NCI-H2227 treated with DMSO at 0.1 percent for 48 hours (cell line): ENCODE measurements at regions not wholly inside any gene's neighbourhood (a gene's known extent, or its start where the extent isn't known, plus 50 kb on each side); places are given as distances from the start of the nearest gene placed in this dataset.

Source experiments
- DNase-seq: peaks from one replicate; lab custom pipeline; 2025; lab: John Stamatoyannopoulos, UW

- no peak for DNase-seq
Observed at GRCh38 chr11:130737041-130737830, 179.0 kb downstream of the SNX19 start.

- no peak for DNase-seq
Observed at GRCh38 chr11:130737866-130738431, 178.3 kb downstream of the SNX19 start.

DNA sequence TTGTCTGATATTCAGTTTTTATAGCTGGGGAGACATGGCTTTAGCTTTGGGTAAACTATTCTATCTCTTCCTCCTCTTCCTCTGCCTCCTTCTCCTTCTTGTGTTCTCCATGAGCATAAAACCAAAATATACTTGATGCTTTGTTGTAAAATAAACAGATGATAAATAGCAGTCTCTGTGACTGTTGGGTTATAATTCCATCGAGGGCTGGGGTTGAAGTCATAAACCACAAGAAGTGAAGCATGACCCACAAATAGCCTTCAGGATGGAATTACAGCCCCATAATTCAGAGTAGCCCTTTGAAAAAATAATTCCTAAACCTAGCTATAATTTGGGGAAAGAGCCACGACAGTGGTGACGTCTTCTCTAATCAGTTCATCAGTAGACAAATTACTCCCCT lies 177.7 kb downstream of the SNX19 start:
- no peak for DNase-seq

GRCh38 chr11:130740819-130741218 lies 175.5 kb downstream of the SNX19 start:
- DNase-seq = no peak

DNA sequence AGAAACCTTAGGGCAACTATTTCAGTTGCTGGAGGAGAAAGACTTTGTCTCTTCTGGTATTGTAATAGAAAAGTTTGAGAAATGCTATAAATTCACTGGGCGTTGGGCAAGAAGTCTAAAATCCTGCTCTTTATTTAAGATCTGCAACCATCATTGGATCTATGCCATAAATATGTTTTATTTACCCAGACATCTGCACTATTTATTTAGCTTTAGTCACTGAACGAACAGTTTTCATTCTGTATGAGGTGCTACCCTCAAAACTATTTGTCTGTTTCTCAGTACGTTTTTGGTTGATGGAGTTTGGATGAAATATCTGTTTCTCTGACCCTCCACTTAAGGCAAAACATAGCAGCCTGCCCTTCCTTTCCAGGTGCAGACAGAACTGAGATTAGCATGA lies 171.5 kb downstream of the SNX19 start:
- DNase-seq = no peak

- DNase-seq = no peak
Observed at GRCh38 chr11:130749216-130749615, 167.1 kb downstream of the SNX19 start.

DNA sequence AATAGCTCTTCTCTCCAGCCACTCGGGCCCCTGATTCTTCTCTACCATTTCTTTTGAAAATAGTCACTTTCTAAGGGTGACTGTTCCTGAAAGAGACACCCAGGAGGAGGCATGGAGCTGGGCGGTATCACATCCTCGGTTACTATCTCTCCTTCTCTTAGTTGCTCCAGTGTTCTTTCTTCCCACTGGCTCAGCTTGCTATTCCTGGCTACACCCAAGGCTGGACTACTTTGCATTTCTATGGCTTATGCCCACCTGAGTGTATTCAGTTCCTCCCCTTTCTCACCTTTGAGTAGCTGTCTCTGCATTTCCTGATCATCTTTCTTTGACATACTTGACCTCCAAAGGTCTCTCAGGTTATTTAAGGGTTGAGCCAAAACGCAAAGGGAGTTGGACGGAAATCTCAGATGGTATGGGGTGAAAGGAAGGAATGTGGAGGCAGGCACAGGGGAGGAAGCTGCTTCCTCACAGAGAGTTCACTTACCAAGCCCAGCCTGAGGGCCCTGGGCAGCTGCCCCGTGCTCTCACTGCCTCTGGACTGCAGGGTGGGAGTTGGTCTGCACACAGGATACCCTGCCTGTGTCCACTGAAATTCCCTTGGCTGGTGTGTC lies 155.7 kb downstream of the SNX19 start:
- no peak for DNase-seq

DNA sequence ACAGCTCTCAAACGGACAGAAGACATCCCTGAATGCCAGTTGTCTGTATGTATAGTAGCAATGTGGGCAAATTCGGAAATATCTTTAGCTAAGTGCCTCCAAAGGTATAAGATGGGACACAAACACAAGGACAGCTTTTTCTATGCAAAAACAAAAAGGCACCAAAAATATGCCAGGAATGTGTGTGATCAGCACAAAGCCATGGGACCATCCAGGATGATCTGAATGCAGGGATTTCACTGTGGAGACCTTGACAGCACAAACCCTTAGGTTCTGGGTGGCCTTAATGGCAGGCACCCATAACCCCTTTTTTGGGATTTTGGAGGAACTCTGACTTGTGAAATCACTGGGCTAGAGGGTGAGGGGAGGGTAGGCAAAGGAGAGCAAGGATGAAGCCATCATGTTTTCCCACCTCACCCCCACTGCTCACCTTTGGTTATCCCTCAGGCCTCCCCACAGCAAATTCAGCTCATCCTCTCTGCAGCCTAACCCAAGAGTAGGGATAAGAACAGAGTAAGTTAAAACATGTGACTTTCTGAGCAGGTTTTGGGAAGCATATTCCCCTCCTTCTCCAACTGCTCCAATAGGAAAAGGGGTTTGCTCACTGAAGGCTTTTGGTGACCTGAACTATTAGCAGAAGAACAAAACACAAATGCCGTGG lies 154.6 kb downstream of the SNX19 start:
- no peak for DNase-seq

DNA sequence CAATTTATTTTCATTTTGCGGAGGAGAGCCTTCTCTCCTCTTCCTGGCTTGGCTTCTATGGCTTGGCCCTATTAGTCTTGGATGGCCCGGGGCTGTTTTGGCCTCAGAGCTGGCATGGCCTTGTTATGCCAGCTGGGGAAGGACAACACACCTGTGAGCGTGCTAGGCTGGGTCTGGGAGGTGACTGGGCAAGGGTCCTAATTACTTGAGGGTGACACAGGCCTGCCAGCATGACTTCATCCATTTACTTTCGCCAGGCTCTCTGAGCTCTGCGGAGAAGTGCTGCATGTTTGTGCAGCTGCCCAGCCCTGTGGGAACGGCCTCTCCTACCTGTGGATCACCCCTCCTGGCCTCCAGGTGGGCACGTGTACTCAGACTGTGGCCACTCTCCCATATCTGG lies 153.6 kb downstream of the SNX19 start:
- no peak for DNase-seq

DNA sequence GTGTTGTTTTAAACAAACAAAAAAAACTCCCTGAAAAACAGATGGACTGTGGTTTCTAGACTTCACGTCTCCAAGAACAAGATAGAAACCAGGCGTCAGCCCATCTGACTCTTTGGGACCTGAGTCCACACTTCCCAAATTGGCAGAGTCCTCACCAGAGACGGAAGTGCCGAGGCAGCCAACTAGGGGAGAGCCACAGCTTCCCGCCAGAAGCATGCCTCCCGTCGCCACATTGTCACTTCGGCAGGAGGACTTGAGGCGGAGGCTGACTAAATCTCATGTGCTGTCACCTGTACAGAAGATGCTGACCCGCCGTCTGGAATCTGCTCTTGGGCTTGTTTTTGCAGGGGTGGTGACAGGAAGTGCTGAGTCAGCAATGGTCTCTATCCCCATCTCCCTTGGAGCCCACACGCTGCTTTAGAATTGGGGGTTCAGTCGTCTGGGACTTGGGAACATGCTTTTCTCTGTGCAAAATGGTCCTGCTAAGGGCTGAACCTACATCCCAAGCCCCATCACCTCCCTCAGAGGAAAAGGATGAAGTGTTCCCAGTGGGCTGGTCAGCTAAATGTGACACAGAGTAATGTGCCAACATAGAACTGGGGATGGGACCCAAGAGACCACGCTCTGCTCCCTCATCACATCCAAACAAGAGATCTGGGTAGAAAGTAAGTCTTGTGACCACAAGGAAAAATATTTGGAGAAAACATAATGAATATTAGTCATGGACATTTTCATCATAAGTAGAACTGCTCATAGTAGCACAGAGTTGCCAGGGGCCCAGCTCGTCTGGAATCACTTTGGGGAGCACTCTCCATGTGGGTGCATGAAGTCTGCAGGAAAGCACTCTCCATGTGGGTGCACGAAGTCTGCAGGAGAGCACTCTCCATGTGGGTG lies 152.9 kb downstream of the SNX19 start:
- DNase-seq = no peak

DNA sequence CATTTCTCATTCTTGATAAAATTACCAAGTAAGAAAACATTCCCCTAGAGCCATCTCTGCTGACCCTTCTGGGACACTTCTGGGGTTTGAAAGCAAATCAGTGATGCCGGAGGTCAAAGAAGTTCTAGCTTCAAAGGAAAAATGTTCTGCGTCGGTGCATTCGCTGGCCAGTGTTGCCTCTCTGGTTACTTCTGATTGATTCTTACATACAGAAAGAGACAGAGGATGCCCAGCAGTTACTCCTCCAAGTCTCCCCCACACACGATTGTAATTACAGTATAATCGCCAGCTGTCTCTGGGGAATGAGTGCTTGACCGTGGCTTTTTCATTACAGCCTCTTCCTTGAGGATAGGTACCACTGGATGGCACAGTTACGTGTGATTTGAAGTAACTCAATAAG lies 150.9 kb downstream of the SNX19 start:
- peak; percentile 24 for DNase-seq

DNA sequence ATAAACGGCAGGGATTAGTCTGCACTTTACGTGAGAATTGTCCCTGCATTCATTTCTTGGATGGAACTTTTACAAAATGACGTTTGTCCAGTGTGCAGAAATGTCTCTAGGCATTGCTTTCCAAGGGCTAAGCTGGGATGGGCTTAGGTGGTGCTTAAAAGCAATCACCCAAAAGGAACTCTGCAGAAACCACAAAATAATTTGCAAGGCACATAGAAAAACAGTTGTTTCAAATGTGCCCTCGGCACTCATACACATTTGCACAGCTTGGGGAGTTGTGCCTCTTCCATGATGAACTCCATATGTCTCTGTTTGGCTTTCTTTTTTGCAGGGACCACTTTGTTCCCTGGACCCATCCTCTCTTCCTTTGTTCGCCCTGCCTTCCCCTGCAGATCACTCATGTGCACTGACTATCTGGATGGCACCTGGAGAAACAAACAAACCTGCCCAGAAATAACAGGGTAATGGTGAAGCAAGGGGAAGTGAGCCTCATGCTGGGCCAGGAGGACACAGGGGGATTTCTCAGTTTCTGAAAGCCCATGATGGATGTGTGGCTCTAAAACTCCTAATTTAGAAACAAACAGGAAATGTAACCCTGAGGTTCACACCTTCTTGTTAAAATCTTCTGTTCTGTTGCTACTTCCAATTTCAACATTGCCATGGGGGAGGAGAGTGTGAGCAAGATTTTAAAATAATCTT lies 150.2 kb downstream of the SNX19 start:
- no peak for DNase-seq

DNA sequence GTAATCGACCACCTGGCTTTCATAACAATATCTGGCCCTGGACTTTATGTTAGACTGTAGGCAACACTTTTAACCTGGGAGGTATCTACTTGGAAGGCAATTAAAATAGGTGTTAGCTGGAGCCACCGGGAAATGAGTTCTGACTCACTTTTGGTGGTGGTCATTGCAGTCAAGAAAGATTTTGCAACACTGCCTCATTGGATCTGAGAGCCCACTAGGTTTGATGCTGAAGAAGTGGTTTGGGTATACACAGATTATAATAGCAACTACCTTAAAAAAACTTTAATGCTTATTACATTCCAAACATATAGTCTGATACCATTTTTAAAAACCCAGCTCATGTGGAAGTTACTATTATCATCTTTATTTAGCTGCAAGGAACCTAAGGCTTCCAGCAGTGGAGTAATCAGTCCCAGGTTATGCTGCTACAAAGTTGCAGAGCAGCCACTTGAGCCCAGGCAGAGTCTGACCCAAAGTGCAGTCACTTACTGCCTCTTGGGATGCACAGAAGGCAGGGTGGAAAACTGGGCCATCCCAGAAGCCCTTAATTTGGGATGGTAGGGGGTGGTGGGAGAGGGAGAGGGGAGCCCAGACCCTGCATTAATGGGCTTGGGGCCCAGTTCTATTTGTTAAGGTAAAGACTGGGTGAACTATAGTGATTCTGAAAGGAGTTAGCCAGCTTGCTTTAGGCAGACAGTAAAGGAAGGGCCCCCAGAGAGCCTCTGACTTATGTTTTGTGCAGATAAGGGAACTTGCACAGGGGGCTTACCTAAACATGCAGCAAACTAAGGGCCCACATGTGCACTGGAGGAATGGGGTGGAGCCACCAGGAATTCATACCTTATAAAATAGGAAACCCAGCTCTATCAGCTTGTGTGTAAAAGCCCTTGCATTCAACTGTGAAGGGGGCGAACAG lies 149.4 kb downstream of the SNX19 start:
- no peak for DNase-seq

- DNase-seq = no peak
Observed at GRCh38 chr11:130769782-130770535, 146.3 kb downstream of the SNX19 start.

- no peak for DNase-seq
Observed at GRCh38 chr11:130771708-130772107, 144.6 kb downstream of the SNX19 start.

DNA sequence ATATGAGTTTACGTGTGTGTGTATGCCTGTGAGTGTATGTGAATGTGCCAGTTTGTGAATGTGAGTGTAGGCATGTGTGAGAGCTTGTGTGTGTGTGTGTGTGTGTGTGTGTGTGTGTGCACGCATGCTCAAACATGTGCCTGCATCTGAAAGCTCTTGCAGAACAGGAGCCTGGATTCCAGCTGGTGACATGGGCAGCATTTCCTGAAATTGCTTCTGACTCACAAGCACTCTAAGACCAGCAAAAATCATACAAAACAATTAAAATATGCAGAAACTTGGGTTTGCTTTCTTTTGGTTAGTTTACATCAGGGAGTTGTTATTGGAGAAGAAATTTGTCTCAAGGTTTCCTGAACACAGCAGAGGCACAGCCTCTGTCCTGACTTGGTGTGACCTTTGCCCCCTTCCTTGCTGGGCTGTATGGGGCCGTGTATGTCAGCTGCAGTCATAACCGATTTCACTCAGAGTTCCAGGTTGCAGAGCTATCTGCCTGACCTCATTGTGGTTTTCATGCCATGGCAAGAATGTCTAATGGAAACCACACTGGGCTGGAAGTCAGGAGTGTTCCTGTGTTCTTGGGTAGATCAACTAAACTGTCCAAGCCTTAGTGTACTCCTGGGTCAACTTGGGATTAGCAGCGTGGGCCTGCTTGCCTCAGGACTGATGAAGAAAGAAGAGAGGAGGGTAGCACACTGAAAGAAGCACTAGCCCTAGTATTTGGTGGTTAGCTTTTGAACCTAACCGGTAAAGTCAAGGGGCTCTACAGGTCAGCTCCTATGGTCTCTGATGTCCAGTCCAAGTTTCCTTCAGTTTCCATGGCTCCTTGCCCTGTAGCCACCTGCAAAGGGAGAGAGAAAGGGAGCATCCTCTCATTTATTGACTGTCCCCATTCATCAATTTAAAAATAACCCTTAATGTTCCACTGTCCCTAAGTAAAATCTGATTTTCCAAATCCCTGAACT lies 143.7 kb downstream of the SNX19 start:
- no peak for DNase-seq

DNA sequence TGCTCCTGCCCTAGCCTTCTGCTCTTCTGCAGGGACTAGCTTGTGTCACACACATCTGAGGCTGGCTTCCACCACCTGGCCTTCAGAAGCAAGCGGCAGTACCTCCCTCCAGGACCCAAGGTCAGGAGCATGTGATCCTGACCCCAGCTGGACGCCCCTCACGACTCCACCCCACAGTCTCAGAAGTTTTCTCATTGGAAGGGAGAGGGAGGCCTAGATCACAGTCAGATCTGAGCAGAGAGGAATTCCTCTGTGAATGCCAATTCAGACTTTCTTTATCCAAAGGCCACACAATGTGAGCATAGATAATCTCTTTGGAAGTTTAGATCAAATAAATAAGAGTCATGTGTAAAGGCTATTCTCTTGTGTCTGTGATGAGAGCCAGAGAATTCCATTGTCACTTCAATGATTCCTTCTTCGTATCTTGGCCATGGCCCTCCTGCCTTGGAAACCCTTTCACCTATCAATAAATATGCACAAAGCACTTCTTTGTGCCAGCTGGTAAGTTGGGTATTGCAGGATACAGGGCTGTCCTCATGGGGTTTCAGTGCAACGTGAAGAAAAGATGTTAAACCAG lies 142.9 kb downstream of the SNX19 start:
- DNase-seq = no peak

GRCh38 chr11:130774703-130775102 lies 141.6 kb downstream of the SNX19 start:
- no peak for DNase-seq
